Tibial nerve (tissue), 4 donors: ENCODE measurements at regions not wholly inside any gene's neighbourhood (a gene's known extent, or its start where the extent isn't known, plus 50 kb on each side); places are given as distances from the start of the nearest gene placed in this dataset.

Experiments used
- CTCF ChIP-seq, 5 experiments: fragments of 200-600 bp in 3 of 5; fragments of 450-650 bp in 2 of 5; sonication (generic) in 3 of 5; IDR thresholded peaks; one replicate each; pipeline ENCODE4 v1.5.1; 2016 to 2019; ENCODE audit warnings: antibody characterized with exemption in 5 of 5, mild to moderate bottlenecking in 3 of 5, moderate library complexity in 2 of 5
- EP300 ChIP-seq, 2 donors: sonication (generic); formaldehyde crosslinking; IDR thresholded peaks; one replicate each; pipeline ENCODE4 v1.6.1; 2017; ENCODE audit warnings: antibody characterized with exemption in 2 of 2, mild to moderate bottlenecking in 1 of 2
- POLR2A ChIP-seq, 2 donors: fragments of 450-650 bp; IDR thresholded peaks; one replicate each; pipeline ENCODE4 v1.6.1; 2017; ENCODE audit warnings: antibody characterized with exemption in 2 of 2, mild to moderate bottlenecking in 2 of 2, moderate library complexity in 2 of 2

- TF ChIP-seq POLR2A (IDR thresholded peaks at IDR 0.05): no peak
- no peak for TF ChIP-seq CTCF (IDR thresholded peaks at IDR 0.05)
- TF ChIP-seq EP300 (IDR thresholded peaks at IDR 0.05): no peak
These were observed 93.2 kb upstream of the HS3ST5 start for GRCh38 chr6:114435985-114436384.
